GM18907 (cell line): ENCODE measurements at regions not wholly inside any gene's neighbourhood (a gene's known extent, or its start where the extent isn't known, plus 50 kb on each side); places are given as distances from the start of the nearest gene placed in this dataset.
"Not testable (repeated sequence)": the region's sequence is repeated elsewhere in the genome, so short reads cannot be mapped to it uniquely, and the experiment has no call there.

Experiments used
- ATAC-seq: cut with Tn5 transposase; IDR thresholded peaks from one replicate; pipeline ENCODE4 v1.9.1; 2021; ENCODE audit warnings: mild to moderate bottlenecking, moderate library complexity; ENCODE audit not compliant: unreplicated experiment

GRCh38 chr7:85686401-85687181 lies 499.7 kb upstream of the SEMA3D start:
- ATAC-seq, result no peak

DNA sequence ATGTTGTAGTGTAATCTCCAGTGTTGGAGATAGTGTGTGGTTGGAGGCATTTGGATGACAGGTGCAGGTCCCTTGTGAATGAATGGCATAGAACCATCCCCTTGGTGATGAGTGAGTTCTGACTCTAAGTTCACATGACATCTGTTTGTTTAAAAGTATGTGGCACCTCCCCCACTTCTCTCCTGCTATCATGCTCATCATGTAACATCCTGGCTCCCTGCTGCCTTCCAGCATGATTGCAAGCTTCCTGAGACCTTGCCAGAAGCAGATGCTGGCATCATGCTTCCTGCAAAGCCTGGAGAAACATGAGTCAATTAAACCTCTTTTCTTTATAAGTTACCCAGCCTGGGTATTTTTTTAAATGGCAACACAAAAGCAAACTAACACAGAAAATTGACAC lies 499.0 kb upstream of the SEMA3D start:
- no peak for ATAC-seq

DNA sequence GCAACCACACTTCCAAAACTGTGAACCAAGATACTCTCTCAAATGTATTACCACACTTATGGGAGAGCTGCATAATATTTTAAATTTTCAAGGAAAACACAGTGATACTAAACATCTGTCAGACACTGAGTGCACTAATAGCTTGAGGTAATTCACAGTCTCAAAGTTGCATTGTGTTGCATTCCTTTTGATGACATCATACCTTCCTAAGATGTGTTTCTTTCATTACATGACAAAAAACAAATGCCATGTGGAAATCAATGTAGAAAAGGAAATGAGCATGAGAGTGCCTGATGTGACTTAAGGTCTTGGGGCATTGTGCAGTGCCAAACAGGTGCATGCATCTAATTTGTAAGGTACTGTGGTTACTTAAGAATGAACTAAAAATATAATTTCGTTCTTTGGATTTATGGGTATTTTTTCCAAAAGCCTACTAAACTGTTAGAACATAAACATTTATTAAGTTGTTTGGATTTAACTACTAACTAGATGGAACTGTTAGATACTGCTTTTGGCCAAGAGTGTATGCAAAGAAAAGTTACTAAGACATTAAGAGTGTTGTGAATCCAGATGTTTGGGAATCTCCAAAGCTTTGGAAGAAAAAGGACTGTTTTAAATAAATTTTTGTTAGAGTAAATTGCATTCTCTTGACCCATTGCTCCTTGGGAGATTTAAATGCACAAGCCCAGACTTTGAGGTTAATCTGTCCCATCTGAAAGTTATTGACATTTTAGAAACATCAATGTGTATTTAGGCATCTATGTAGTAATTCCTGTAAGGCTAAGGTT lies 496.2 kb upstream of the SEMA3D start:
- ATAC-seq, result no peak

DNA sequence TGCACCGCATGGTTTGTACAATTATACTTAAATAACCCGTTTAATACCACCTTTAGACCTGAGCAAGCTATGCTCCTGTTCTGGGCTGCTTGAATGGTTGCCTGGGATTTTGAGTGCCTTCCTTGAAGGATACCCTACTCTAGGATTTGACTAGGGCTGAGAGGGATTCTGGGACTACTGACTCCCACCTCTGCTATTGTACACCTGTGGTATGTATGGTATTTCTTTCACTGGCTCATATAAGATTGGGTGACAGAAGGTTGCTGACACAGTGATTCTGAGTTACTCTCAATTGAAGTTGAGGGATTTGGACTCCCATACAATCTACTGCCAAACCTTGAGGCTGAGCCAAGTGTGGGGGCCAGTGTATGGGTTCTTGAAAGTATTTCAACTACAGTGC lies 494.4 kb upstream of the SEMA3D start:
- no peak for ATAC-seq

DNA sequence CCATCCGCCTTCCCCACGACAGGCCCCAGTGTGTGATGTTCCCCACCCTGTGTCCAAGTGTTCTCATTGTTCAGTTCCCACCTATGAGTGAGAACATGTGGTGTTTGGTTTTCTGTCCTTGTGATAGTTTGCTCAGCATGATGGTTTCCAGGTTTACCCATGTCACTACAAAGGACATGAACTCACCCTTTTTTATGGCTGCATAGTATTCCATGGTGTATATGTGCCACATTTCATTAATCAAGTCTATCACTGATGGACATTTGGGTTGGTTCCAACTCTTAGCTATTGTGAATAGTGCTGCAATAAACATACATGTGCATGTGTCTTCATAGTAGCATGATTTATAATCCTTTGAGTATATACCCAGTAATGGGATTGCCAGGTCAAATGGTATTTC lies 488.2 kb upstream of the SEMA3D start:
- ATAC-seq, result not testable (repeated sequence)

GRCh38 chr7:85673876-85674275 lies 487.0 kb upstream of the SEMA3D start:
- no peak for ATAC-seq

GRCh38 chr7:85669225-85669624 lies 482.4 kb upstream of the SEMA3D start:
- no peak for ATAC-seq

DNA sequence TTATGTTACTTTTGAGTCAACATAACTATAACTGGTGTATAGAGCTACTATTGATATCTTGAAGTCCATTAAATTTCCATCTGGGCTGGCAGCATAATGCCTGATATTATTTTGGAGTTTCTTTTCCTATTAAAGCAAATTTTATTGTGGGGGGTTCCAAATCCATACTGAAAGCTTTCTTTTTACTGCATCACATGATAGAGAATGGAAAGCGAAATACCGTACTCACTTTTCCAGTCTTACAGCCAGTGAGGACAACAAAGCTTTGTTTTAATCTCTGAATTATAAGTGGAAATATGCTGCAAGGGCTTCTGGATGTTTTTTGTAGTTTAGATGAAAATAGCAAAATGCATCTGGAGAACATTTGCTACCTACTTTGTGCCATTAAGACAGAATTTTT lies 477.5 kb upstream of the SEMA3D start:
- no peak for ATAC-seq

- no peak for ATAC-seq
These were observed 472.5 kb upstream of the SEMA3D start for GRCh38 chr7:85659364-85659763.

GRCh38 chr7:85655252-85655651 lies 468.4 kb upstream of the SEMA3D start:
- no peak for ATAC-seq

GRCh38 chr7:85644272-85644671 lies 457.4 kb upstream of the SEMA3D start:
- no peak for ATAC-seq

DNA sequence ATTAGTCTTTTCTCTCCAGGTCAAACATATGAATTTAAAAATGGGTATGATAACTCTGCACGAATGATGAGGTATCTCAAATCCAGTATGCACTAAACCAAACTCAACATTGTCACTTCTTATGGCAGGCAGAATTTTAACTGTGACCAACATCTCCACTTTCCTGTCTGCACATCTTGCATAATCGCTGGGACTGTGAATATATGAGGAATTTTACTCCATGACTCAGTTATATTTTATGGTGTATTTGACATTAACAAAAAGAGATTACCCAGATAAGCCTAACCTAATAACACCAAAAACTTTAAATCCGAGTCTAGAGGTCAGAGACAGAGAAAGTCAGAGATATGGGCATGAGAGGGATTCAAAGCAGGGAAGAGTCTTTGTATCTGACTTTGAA lies 454.5 kb upstream of the SEMA3D start:
- ATAC-seq, result no peak

- ATAC-seq, result no peak
These were observed 451.5 kb upstream of the SEMA3D start for GRCh38 chr7:85638394-85638793.

DNA sequence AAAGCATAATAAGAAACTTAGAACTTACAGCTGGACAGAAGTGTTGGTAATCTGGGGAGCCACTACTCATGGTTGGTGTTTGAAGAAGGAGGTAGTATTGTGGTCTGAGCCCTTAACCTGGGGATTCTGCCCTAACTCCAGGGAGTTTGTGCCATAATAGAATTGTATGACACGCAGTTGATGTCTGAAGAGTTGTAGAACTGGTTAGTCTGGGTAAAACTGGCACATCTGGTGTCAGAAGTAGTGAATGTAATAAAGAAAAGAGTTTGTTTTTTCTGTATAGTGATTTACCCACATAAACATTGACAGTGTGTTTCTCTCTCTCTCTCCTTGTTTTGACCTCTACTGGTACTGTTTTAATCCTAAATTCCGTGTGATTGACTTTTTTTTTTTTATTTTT lies 448.1 kb upstream of the SEMA3D start:
- ATAC-seq, result no peak

GRCh38 chr7:85630904-85631600 lies 444.2 kb upstream of the SEMA3D start:
- no peak for ATAC-seq

DNA sequence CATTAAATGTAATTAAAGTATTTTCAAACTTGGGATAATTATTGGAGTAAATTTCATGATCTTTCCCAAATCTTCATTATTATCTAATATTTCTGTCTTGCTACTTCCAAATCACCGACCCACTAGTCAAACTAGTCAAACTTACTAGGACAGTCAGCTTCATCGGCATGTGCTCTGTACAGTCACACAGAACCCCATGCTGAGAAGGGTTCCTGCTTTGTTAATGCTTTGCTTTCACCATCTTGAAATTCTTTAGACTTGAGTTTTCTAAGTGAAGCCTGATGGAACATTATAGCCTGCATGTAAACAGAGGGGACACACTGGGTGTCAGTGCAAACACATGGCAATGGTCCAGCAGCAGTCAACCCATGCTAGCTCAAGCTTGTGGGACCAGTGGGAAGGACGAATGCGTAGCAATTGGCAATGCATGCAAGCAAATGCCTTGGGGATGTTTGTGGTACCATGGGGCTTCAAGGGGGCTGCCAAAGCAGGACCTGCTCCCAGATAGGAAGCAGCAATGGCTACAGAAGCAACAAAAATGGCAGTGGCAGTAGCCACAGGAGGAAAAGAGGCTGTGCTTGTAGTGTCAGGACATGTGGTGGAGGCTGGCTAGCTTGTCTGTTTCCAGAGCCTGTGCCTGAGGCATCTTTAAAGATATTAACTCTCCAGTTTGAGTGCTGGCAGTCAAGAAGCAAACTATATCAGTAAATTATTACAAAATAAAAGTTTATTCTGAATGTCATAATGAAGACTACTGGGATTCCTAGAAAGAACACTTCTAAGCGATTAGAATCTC lies 441.1 kb upstream of the SEMA3D start:
- no peak for ATAC-seq

- no peak for ATAC-seq
These were observed 435.2 kb upstream of the SEMA3D start for GRCh38 chr7:85622059-85622458.

- no peak for ATAC-seq
These were observed 434.3 kb upstream of the SEMA3D start for GRCh38 chr7:85620936-85621685.

GRCh38 chr7:85619236-85619635 lies 432.4 kb upstream of the SEMA3D start:
- ATAC-seq, result no peak

GRCh38 chr7:85614684-85615083 lies 427.8 kb upstream of the SEMA3D start:
- no peak for ATAC-seq
